Endothelial cell (in vitro differentiated cells): ENCODE measurements at regions not wholly inside any gene's neighbourhood (a gene's known extent, or its start where the extent isn't known, plus 50 kb on each side); places are given as distances from the start of the nearest gene placed in this dataset.

Experiments
- DNase-seq: peaks from one replicate; pipeline ENCODE4 v3.0.0; 2021; ENCODE audit warnings: low spot score
- H3K27ac Mint-ChIP-seq: one replicate; pipeline ENCODE4 v1.8.0; 2021; ENCODE audit warnings: mixed read lengths, inconsistent platforms; ENCODE audit not compliant: unreplicated experiment
- H3K27me3 Mint-ChIP-seq: one replicate; pipeline ENCODE4 v1.8.0; 2021; ENCODE audit warnings: mild to moderate bottlenecking, moderate library complexity, mixed read lengths, inconsistent platforms; ENCODE audit not compliant: unreplicated experiment
- H3K36me3 Mint-ChIP-seq: one replicate; pipeline ENCODE4 v1.8.0; 2021; ENCODE audit warnings: mild to moderate bottlenecking, low read depth, mixed read lengths, inconsistent platforms; ENCODE audit not compliant: unreplicated experiment
- H3K4me1 Mint-ChIP-seq: one replicate; pipeline ENCODE4 v1.8.0; 2021; ENCODE audit warnings: mild to moderate bottlenecking, mixed read lengths, inconsistent platforms; ENCODE audit not compliant: unreplicated experiment
- H3K4me3 Mint-ChIP-seq: one replicate; pipeline ENCODE4 v1.8.0; 2021; ENCODE audit warnings: mild to moderate bottlenecking, mixed read lengths, inconsistent platforms; ENCODE audit not compliant: unreplicated experiment
- H3K9me3 Mint-ChIP-seq: one replicate; pipeline ENCODE4 v1.8.0; 2021; ENCODE audit warnings: mixed read lengths, inconsistent platforms; ENCODE audit not compliant: unreplicated experiment
- CTCF ChIP-seq: fragments of 200-600 bp; sonication (generic); IDR thresholded peaks from one replicate; pipeline ENCODE4 v1.5.0; 2021; ENCODE audit warnings: antibody characterized with exemption; ENCODE audit not compliant: unreplicated experiment

- DNase-seq, result no peak
- Mint-ChIP-seq H3K36me3 (no peaks in the 10 kb centered on the region), H3K4me3 (no peak overlapping the region), H3K27me3 (peaks cover 2% of the 10 kb centered on the region), H3K9me3 (no peaks in the 10 kb centered on the region), H3K4me1 (peaks cover 2% of the 10 kb centered on the region), H3K27ac (no peak overlapping the region)
- no peak for TF ChIP-seq CTCF
Measured at GRCh38 chr10:44240584-44241205, 144.2 kb downstream of the CXCL12 start.

DNA sequence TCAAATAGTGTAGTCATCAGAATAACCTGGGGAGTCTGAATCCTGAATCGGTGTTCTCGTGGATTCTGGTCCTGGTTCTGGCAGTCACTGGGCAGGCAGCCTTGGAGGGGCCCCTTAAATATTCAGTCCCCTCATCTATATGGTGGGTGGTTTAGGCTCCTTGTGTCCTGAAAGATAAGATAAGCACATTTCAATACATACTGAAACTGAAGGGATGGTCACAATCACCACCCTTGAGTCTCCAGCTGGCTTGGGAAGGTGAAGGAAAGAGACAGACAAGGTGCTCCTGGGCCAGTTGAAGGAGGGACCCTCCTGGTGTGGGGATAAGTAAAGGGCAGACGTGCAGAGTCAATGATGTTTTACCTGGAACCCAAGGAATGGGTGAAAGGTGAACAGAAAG lies 146.7 kb downstream of the CXCL12 start:
- no peak for DNase-seq
- TF ChIP-seq CTCF, result no peak
- Mint-ChIP-seq H3K4me1 (peaks cover 5% of the 10 kb centered on the region), H3K9me3 (no peaks in the 10 kb centered on the region), H3K4me3 (no peak overlapping the region), H3K27ac (no peak overlapping the region), H3K27me3 (peaks cover 2% of the 10 kb centered on the region), H3K36me3 (no peaks in the 10 kb centered on the region)

- H3K4me1 Mint-ChIP-seq, result peaks cover 5% of the 10 kb centered on the region
Measured at GRCh38 chr10:44237364-44238049, 147.4 kb downstream of the CXCL12 start.

GRCh38 chr10:44235363-44235762 lies 149.5 kb downstream of the CXCL12 start:
- no peak for DNase-seq
- Mint-ChIP-seq H3K4me3 (no peak overlapping the region), H3K27ac (no peak overlapping the region), H3K36me3 (no peaks in the 10 kb centered on the region), H3K4me1 (peaks cover 5% of the 10 kb centered on the region), H3K27me3 (peaks cover 2% of the 10 kb centered on the region), H3K9me3 (no peaks in the 10 kb centered on the region)
- TF ChIP-seq CTCF, result no peak

More at GRCh38 chr10:44237364-44238049, 147.4 kb downstream of the CXCL12 start:
- DNase-seq, result no peak
- Mint-ChIP-seq H3K27me3 (peaks cover 1% of the 10 kb centered on the region), H3K9me3 (no peaks in the 10 kb centered on the region), H3K4me3 (no peak overlapping the region), H3K36me3 (no peaks in the 10 kb centered on the region), H3K27ac (no peak overlapping the region)
- TF ChIP-seq CTCF, result no peak

DNA sequence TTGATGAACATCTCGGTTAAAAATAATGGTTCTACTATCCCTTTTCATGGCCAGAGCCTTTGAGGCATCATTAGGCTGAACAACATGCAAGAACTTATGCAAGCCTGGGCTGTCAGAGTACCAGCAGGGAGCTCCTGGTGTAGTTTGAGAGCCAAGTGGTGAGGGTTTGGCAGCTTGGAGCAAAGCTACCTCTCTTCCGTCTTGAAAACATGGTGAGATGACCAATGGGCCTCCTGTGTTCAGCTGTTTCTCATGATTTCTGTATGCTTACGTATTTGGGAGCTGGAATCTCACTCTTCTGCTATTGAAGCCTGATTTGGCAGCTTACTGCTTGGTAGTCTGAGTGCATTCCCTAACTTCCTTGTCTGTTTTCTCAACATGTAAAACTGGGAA lies 150.4 kb downstream of the CXCL12 start:
- H3K36me3 Mint-ChIP-seq, result no peaks in the 10 kb centered on the region
- no peak for TF ChIP-seq CTCF
- peaks cover 2% of the 10 kb centered on the region for H3K4me1 Mint-ChIP-seq
- no peak overlapping the region for H3K4me3 Mint-ChIP-seq
- H3K9me3 Mint-ChIP-seq, result no peaks in the 10 kb centered on the region
- no peak overlapping the region for H3K27ac Mint-ChIP-seq
- H3K27me3 Mint-ChIP-seq, result peaks cover 1% of the 10 kb centered on the region
- DNase-seq, result no peak
